Caco-2 (cell line): ENCODE measurements at regions not wholly inside any gene's neighbourhood (a gene's known extent, or its start where the extent isn't known, plus 50 kb on each side); places are given as distances from the start of the nearest gene placed in this dataset.

Experiments used
- BruUV-seq: library from RNA; stranded (reverse); fragments of 400-500 nt; replicated peaks from 2 replicates; lab custom pipeline; 2021; lab: Mats Ljungman, UMichigan
- CTCF ChIA-PET: fragments of 300-600 bp; sonication (Branson Sonifier 250); formaldehyde crosslinking; loops from one replicate; lab custom pipeline; 2022; ENCODE audit warnings: antibody characterized with exemption; lab: Charles Lee
- POLR2A ChIA-PET: fragments of 300-600 bp; sonication (Branson Sonifier 250); formaldehyde crosslinking; loops from one replicate; lab custom pipeline; 2022; ENCODE audit warnings: antibody characterized with exemption; lab: Charles Lee
- DNase-seq, 2 experiments: peaks; one replicate each; pipeline versions ENCODE4 v3.0.0 to v3.0.0-alpha.2; 2020 to 2022
- H3K27me3 ChIP-seq: replicated peaks from 2 replicates; pipeline ENCODE4 v1.6.0; 2011; ENCODE audit warnings: low read length; ENCODE audit not compliant: control insufficient read depth, insufficient read depth
- H3K36me3 ChIP-seq: 2 replicates; pipeline ENCODE4 v1.5.1; 2011; ENCODE audit warnings: low read length; ENCODE audit not compliant: control insufficient read depth, insufficient read depth
- H3K4me1 ChIP-seq: fragments of 250-450 bp; sonication (Bioruptor Pico); 2 replicates; pipeline ENCODE4 v1.5.1; 2020; ENCODE audit warnings: mild to moderate bottlenecking
- H3K4me3 ChIP-seq: 2 replicates; pipeline ENCODE4 v1.5.1; 2011; ENCODE audit warnings: low read depth, mild to moderate bottlenecking, control low read depth, low read length
- H3K9me3 ChIP-seq: fragments of 250-450 bp; sonication (Bioruptor Pico); 2 replicates; pipeline ENCODE4 v1.5.1; 2020; ENCODE audit warnings: mild to moderate bottlenecking, moderate library complexity
- H3K27ac Mint-ChIP-seq: one replicate; pipeline ENCODE4 v1.8.0; 2022; ENCODE audit warnings: mixed read lengths; ENCODE audit not compliant: unreplicated experiment
- H3K27me3 Mint-ChIP-seq: one replicate; pipeline ENCODE4 v1.8.0; 2022; ENCODE audit warnings: mixed read lengths; ENCODE audit not compliant: insufficient read depth, unreplicated experiment
- H3K36me3 Mint-ChIP-seq: one replicate; pipeline ENCODE4 v1.8.0; 2022; ENCODE audit warnings: mild to moderate bottlenecking, mixed read lengths; ENCODE audit not compliant: insufficient read depth, unreplicated experiment
- H3K4me1 Mint-ChIP-seq: one replicate; pipeline ENCODE4 v1.8.0; 2022; ENCODE audit warnings: low read depth, mixed read lengths; ENCODE audit not compliant: unreplicated experiment
- H3K4me3 Mint-ChIP-seq: one replicate; pipeline ENCODE4 v1.8.0; 2022; ENCODE audit warnings: mild to moderate bottlenecking, moderate library complexity, mixed read lengths; ENCODE audit not compliant: unreplicated experiment
- H3K9me3 Mint-ChIP-seq: one replicate; pipeline ENCODE4 v1.8.0; 2022; ENCODE audit warnings: mixed read lengths; ENCODE audit not compliant: unreplicated experiment
- CTCF ChIP-seq, 2 experiments: fragments of 200-600 bp in 1 of 2; IDR thresholded peaks; 1 replicate in 1 of 2; 2 replicates in 1 of 2; pipeline versions ENCODE4 v1.5.1 to v1.8.0; 2011 to 2022; ENCODE audit warnings: antibody characterized with exemption in 1 of 2, control low read depth in 1 of 2, inconsistent platforms in 1 of 2, low read depth in 1 of 2, low read length in 1 of 2, mild to moderate bottlenecking in 1 of 2, moderate library complexity in 1 of 2; ENCODE audit not compliant: insufficient read depth in 1 of 2, severe bottlenecking in 1 of 2, unreplicated experiment in 1 of 2
- intact Hi-C: fragments of 100-400 bp; cut with micrococcal nuclease; formaldehyde crosslinking; loops from one replicate; pipeline ENCODE4 v1.10.0; 2022; ENCODE audit not compliant: unreplicated experiment

- no peaks in the 10 kb centered on the region for H3K36me3 Mint-ChIP-seq
- BruUV-seq = no TSS peak
- H3K27ac Mint-ChIP-seq = no peak overlapping the region
- POLR2A ChIA-PET = no interaction called here
- Histone ChIP-seq H3K4me3 (no peak overlapping the region), H3K36me3 (no peaks in the 10 kb centered on the region), H3K4me1 (no peaks in the 10 kb centered on the region), H3K27me3 (no peaks in the 10 kb centered on the region), H3K9me3 (no peaks in the 10 kb centered on the region)
- intact Hi-C loops = no loop called here
- H3K9me3 Mint-ChIP-seq = no peaks in the 10 kb centered on the region
- no peak for TF ChIP-seq CTCF (IDR thresholded peaks at IDR 0.05; ENCODE audit: insufficient read depth in 1 of 2, low read depth in 1 of 2, low read length in 1 of 2, severe bottlenecking in 1 of 2, unreplicated experiment in 1 of 2)
- H3K4me1 Mint-ChIP-seq = no peaks in the 10 kb centered on the region
- no peak overlapping the region for H3K4me3 Mint-ChIP-seq
- CTCF ChIA-PET = no interaction called here
- DNase-seq = no peak
- H3K27me3 Mint-ChIP-seq = no peaks in the 10 kb centered on the region
These were observed 193.7 kb upstream of the TLE4 start for GRCh38 chr9:79378107-79378506.

- ChIA-PET POLR2A (no interaction called here), CTCF (no interaction called here)
- Histone ChIP-seq H3K4me1 (no peaks in the 10 kb centered on the region), H3K27me3 (no peaks in the 10 kb centered on the region), H3K9me3 (no peaks in the 10 kb centered on the region), H3K4me3 (no peak overlapping the region), H3K36me3 (no peaks in the 10 kb centered on the region)
- no peaks in the 10 kb centered on the region for H3K9me3 Mint-ChIP-seq
- intact Hi-C loops = no loop called here
- no peak overlapping the region for H3K4me3 Mint-ChIP-seq
- H3K4me1 Mint-ChIP-seq = no peaks in the 10 kb centered on the region
- H3K36me3 Mint-ChIP-seq = no peaks in the 10 kb centered on the region
- no peak for DNase-seq
- no TSS peak for BruUV-seq
- H3K27me3 Mint-ChIP-seq = no peaks in the 10 kb centered on the region
- TF ChIP-seq CTCF (IDR thresholded peaks at IDR 0.05; ENCODE audit: insufficient read depth in 1 of 2, low read depth in 1 of 2, low read length in 1 of 2, severe bottlenecking in 1 of 2, unreplicated experiment in 1 of 2) = no peak
- H3K27ac Mint-ChIP-seq = no peak overlapping the region
These were observed 189.7 kb upstream of the TLE4 start for GRCh38 chr9:79382044-79382443.

- no peak for DNase-seq
- Mint-ChIP-seq H3K9me3 (no peaks in the 10 kb centered on the region), H3K27ac (no peak overlapping the region), H3K36me3 (no peaks in the 10 kb centered on the region), H3K27me3 (no peaks in the 10 kb centered on the region), H3K4me1 (no peaks in the 10 kb centered on the region), H3K4me3 (no peak overlapping the region)
- no peaks in the 10 kb centered on the region for H3K27me3 ChIP-seq
- ChIA-PET POLR2A (no interaction called here), CTCF (no interaction called here)
- no peaks in the 10 kb centered on the region for H3K9me3 ChIP-seq
- H3K36me3 ChIP-seq = no peaks in the 10 kb centered on the region
- intact Hi-C loops = no loop called here
- BruUV-seq = no TSS peak
- H3K4me3 ChIP-seq = no peak overlapping the region
- no peaks in the 10 kb centered on the region for H3K4me1 ChIP-seq
- no peak for TF ChIP-seq CTCF (IDR thresholded peaks at IDR 0.05; ENCODE audit: insufficient read depth in 1 of 2, low read depth in 1 of 2, low read length in 1 of 2, severe bottlenecking in 1 of 2, unreplicated experiment in 1 of 2)
These were observed 189.3 kb upstream of the TLE4 start for GRCh38 chr9:79382458-79382857.
